Medulla oblongata (tissue), 1 donor: ENCODE measurements at regions not wholly inside any gene's neighbourhood (a gene's known extent, or its start where the extent isn't known, plus 50 kb on each side); places are given as distances from the start of the nearest gene placed in this dataset.

Experiments used
- DNase-seq: peaks from one replicate; pipeline ENCODE4 v3.0.0-alpha.2; 2015; ENCODE audit errors: extremely low spot score

DNA sequence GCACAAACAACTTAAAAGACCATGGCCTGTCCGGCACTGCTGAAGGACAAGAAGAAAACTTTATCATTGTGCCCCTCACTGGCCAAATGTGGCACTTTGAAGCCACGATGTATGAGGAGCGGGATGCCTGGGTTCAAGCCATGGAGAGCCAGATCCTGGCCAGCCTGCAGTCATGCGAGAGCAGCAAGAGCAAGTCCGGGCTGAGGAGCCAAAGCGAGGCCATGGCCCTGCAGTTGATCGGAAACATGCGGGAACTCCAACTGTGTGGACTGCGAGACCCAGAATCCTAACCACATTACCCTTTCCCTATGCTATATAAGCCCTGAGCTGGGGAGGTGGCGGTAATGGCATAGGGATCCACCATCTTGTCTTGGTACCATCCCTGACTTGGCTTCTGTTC is 497.9 kb downstream of the ANXA1 start:
- DNase-seq, result no peak

DNA sequence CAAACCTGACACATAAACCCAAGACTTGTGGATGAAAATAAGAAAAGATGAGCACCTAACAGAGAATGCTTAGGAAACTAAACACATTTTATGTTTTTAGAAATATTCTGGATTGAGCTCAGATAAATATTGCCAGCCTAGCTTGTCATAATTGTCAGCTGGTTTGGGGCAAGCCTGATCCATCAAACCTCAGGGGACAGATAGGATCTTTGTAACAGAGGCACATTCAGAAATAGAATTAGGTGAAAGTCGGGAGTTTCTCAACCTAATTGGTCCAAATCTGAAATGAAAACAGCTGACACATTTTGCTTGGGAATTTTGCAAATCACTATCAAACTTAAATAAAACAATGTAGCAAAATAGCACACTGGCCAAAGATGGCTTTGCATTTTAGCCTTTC is 503.7 kb downstream of the ANXA1 start:
- no peak for DNase-seq

DNA sequence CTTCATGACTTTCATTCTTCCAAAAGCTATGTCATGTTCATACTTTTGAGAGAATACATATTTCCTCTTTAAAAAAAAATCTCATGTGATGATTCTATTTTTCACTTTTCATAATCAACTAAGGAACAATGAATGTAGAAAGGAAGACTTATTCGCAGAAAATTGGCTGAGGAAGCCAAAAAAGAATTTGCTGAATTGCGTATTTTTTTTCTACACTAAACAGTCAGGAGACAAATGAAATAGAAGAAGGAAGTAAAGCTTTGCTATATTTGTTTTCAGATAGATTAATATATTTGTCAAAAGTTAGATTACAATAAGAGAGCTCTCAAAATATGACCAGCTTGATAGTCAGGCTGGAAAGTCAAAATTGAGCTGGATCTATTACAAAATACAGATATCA is 504.2 kb downstream of the ANXA1 start:
- no peak for DNase-seq

DNA sequence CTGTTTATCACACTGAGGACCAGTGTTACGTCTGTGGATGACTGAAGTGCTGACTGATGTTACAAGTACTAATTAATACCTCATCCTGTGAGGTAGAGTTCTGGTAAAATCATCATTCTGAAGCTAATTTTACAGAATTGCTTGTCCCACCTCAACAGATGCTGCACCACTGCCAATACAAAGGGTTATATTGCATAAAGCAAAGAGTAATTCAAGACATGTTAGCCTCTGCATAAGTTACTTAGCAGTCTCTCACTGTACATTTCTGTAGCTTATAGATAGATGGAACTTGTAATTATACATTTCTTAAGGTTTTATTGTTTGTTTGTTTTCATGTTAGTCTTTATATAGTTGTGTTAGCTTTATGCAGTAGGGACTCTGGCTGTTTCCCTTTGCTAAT is 513.6 kb downstream of the ANXA1 start:
- no peak for DNase-seq

DNA sequence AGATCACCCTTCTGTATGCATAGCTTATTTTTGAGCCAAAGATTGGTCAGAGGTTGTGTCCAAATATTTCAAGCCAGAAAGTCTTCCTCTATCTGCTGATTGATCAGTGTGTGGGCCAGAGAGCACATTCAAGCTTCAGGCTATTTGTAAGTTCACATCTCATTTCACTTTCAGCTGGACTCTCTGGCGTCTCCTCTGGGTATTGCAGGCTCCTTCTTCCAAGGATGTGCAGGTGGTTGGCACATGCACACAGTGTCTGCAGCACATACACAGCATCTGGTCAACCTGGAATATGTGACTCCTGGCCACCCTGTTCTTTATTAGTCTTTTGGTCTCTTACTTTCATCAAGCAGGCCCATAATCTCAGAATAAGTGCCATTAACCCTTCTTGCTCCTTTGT is 516.1 kb downstream of the ANXA1 start:
- no peak for DNase-seq

DNA sequence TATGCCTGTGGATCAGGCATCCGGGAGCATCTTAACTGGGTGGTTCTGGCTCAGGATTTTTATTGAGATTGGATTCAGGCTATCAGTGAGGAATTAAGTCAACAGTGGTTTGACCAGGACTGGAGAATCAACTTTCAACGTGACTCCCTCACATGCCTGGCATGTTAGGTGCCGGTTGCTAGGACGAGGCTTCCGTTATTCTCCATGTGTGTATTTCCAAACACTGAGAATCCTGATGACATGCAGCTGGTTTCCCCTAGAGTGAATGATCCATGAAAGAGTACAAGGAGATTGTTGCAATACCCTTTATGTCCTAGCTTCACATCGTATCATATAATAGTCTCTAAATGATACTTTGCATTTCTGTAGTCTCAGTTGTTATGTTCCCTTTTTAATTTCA is 529.2 kb downstream of the ANXA1 start:
- DNase-seq, result no peak

DNA sequence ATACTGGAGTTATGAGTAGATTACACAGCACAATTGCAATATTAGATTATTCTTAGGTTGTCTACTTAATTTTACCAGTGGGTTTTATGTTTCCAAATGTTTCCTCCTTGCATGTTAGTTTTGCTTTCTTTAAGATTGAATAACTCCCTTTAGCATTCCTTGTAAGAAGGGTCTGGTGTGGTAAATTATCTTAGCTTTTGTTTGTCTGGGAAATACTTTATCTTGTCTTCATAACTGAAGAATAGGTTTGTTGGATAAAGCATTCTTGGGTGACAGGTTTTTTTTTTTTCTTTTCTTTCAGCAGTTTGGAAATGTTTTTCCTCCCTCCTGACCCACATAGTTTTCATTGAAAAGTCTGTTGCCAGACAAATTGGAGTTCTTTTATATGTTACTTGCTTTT is 531.1 kb downstream of the ANXA1 start:
- DNase-seq, result no peak

DNA sequence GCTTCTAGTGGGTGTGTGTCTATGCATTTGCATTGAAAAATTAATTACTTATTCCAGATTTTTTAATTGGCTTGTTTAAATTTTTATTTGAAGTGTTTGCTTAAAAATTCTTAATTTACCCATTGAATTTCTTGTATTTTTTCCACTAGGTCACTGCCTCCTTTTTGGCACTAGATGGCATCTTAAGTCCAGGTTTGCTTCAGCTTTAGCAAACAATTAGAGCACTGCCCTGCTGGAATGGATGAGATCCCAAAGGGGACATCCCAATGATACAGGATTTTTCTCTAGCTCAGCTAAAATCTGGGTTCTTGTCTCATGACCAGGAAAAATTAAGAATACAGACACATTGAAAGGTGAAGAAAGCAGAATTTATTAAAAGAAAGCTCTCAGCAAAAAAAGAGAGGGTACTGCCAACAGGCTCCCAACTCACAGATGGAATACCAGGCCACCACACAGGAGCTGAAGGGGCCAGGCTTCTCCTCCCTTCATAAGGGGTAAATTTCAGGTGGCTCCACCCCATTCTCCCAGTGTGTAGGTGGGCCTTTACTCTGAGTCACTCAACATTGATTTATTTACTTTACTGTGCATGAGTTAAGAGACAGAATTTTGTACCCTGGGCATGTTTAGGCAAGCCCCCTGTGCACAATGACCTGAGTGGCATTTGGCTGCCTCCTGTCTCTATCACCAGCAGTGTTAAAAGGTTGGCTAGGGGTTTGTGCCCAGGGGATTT is 532.4 kb downstream of the ANXA1 start:
- DNase-seq, result no peak

DNA sequence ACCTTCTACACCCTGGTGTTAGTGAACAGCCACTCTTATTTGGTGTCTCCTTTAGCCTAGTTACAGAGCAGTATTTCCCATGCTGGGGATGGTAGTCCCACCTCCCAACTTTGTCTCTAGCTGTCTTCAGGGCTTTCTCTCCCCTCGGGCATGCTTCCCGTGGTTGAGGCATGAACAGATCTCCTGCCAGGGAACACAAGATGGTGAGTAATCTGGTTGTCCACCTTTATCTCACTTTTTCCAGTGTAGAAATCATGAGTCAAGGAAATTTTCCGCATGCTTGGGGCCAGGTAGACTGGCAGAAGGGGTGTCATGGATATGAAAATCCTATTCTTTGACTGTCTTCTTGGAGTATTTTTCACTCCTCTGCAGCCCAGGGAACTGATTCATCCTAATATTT is 532.9 kb downstream of the ANXA1 start:
- DNase-seq, result no peak

DNA sequence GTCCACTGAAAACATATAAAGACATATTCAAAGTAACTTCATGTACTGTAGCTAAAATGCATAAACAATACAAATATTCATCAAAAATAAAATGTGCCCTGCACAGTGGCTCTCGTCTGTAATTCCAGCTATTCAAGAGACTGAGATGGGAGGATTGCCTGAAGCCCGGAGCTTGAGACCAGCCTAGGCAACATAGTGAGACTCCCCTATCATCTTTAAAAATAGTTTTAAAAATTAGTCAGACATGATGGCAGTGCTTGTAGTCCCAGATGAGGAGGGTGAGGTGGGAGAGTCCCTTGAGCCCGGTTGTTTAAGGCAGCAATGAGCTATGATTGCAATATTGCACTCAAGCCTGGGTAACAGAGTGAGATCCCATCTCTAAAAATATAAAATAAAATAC is 534.1 kb downstream of the ANXA1 start:
- DNase-seq, result no peak

DNA sequence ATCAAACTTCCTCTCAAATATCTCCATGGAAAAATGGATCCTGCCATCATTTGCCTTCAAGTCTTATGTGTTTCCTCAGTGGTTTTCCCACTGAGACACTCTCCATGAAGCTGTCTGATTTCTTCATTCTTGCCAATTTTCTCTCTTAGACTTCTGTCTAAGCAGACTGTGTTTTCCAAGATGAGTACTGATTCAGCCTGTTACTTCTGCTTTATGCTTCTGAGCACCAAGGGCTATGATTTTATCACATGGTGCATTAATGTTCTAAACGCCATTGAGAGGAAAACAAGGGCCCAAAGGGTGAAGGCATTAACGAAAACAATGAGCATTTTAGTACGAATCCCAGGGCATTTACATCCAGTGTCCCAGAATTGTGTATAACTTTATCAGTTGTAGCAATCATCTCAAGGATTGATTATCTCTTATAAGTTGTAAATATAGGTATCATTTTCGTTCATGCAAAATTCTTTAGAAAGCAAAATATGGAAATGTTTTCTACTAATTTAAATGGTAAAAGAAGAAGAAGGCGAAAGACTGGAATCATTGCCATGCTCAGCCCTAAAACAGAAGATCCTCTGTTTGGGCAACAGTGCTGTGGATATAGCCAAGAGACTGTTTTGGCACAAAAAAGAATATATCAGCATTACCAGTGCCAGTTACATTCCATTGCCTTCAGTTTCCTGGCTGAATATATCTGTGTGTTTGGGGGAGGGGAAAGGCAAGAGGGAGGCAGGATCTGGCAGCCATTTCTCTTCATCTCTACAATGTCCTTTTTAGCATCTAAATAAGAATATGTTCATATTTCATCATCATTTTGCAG is 537.6 kb downstream of the ANXA1 start:
- peak; percentile 55 for DNase-seq

DNA sequence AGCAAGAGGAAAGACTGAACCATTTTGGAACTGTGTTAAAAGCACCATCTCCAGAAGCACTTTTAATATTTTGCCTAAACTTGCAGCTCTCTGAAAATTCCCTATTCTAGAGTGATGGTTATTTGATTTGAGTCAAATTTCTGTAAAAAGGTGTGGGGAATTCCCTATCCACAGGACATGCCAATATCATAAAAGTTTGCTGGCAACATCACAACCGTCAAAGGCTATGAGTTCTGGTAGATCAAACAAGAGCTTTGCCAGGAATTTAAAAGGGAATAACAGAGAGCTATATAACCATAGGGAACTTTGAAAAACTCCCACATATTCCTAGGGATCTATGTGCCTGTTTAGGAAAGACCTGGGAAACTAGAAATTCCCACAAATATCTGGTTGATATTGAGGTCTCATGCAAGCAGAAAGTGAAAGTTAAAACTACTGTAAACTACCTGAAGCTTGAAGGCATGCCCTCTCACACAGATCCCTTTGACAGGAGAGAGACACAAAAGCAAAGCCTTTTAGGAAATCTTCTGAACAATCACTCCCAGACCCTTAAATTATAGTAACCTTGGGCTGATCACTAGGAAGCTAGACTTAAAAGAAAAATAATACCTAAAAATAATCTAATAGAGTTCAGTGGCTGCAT is 549.9 kb downstream of the ANXA1 start:
- DNase-seq, result no peak

DNA sequence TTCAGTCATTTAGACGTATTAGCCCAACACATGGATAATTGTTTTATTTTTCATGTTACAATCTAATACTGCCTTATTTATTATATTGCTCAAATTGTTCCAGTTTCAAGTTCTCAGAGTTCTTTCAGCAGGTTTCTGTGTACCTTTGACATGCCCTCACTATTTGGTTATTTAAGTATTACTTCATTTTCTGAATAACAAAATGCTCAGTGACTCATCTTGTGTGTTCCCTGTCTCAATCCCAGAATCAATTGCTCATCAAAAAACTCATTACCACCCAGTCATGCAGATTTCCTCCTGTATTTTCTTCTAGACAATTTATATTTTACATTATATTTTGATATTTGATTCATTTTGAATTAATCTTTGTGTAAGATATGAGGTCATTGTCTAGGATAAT is 562.6 kb downstream of the ANXA1 start:
- no peak for DNase-seq

DNA sequence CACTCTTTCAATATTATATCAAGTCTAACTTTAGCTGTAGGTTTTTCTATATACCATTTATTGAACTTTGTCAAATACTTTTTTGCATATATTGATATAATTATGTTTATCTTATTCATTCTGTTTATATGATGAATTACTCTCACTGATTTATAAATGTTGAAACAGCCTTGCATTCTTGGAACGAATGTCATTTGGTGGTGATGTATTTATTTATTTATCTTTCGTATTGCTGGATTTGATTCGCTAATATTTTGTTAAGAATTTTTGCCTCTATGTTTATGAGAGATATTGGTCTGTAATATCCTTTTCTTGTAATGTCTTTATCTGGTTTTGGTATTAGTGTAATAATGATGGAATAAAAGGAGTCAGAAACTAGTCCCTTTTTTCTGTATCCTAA is 563.9 kb downstream of the ANXA1 start:
- DNase-seq, result no peak

DNA sequence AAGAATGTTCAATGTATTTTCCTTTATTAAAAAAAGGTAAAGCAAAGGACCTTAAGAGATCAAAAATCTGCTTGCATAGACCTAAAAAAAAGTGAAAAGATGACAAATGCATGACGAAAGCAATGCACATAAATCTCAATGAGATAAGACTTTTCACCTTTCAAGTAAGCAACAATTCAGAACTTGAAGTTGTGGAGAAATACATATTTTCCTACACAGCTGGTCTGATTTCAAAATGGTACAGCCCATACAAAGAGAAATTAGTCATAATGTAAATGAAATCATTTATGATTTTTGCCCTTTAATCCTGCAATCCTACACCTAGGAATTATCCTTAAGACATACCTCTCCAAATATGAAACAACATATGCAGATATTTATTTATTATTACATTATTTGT is 568.0 kb downstream of the ANXA1 start:
- DNase-seq, result no peak

DNA sequence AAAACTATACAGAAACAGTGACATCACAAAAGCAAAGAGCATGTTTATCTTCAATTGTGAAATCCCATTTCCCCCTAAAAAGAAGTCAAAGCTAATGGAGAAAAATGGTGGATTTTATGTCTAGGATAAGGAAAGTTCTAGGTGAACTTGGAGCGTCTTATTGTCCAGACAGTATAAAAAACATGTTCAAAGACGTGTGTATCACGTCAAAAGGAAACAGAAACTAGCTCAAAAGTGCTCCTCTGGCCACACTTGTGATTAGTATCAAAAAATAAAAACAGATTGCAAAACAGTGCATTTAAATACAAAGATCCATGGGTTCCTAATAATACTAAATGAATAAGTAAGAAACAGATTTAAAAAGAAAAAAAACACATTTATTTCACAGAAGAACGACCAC is 568.9 kb downstream of the ANXA1 start:
- no peak for DNase-seq

DNA sequence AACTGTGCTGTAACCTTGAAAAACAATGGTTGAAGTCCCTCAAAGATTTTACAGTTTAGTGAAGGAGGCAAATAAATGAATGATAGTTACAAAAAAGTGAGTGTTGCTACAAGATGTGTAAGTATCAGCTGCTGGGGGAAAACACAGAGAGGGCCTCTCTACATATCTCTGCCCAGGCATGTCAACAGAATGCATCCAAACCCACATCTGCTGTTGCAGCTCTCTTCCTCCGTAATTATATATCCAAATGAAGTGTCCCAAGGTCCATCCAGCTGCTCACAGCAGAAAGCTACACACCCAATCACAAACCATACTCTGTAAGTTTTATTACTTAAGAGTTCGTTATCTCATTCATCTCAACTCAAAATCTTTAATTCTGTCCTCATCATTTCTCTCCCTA is 584.6 kb downstream of the ANXA1 start:
- DNase-seq, result no peak

DNA sequence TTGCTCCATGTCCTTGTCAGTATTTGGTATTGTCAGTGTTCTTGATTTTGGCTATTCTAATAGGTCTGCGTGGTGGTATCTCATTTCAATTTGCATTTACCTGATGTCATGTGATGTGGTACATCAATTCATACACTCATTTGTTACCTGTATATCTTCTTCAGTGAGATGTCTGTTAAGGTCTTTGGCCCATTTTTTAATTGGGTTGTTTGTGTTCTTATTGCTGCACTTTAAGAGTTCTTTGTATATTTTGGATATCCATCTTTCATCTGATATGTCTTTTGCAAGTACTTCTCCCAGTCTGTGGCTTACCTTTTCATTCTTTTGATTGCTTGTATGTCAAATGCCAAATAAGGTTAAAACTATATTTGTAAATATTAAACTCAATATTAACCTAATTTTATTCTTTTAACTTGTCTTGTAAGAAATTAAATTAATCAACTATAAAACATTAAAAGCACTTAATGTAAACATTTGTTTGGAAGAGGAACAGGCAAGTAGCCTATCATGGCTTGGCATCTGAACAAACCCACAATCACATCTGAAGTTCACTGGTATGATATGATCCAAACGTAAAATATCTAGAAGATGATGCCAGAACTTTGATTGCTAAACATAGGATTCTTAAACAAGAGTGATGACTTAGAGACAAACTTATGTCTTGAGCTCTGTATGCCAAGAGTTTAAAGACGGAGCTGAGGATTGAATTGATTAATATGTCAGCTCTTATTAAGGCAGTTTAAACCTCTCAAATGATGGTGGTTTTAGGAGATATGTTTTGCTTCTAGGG is 587.3 kb downstream of the ANXA1 start:
- no peak for DNase-seq

DNA sequence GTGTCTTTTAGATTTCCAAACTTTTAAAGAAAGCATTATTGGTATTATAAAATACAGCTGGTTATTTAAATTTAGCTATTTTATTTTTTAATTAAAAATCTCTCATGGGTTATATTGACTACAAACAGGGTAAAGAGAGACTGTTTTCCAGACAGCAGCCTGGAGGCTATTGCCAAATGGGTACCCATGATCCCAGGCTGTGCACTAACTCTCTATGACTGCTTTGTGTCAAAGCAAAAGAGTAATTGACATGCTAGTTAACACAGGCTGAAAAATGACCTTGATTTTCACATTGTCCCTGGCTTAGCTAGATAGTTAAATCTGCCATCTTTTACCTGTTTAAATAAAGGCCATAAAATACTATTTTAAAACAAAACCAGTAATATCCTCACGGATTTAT is 589.7 kb downstream of the ANXA1 start:
- DNase-seq, result peak; percentile 6

DNA sequence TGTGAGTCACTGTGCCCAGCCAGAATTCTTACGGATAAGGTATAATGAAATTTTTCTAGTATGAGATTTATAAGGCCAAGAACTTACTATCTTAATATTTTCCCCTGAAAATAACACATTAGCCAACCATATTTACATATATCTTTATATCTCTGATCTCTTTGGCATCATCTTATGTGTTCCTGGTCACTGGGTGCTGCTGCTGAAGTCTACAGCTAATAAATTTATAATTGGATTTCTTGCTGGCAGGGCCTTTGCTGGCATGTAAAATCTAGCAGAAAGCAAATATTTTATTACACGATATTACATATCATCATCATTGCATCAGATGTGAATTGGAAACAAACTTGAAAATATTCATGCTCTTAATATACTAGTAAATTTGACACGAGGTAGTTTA is 590.7 kb downstream of the ANXA1 start:
- DNase-seq, result no peak

DNA sequence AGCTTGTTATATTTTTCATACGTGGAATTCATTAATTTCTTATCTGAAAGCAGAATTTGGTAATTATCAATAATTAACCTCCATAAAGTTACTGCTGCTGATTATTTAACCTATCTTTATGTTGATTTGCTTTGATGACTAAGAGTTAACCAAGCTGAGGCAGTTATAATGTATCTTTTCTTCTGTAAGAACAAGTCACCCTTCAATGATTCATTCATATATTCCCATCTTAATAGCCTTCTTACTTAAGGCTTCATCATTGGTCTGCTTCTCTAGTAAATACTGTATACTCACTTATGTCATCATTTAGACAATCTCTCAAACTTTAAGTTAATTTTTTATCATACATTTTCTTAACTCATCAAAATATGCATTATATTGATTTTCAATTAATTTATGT is 592.2 kb downstream of the ANXA1 start:
- DNase-seq, result no peak

DNA sequence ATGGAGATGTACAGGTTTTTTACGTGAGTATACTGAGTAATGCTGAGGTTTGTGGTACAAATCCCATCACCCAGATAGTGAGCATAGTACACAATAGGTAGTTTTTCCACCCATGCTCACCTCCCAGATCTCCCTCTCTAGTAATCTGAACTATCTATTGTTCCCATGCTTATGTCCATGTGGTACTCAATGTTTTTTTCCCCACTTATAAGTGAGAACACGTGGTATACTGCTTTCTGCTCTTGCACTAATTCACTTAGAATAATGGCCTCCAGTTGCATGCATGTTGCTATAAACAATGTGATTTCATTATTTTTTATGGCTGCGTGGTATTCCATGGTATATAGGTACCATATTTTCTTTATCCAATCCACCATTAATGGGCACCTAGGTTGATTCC is 593.9 kb downstream of the ANXA1 start:
- no peak for DNase-seq
